A673 (cell line): ENCODE measurements at regions not wholly inside any gene's neighbourhood (a gene's known extent, or its start where the extent isn't known, plus 50 kb on each side); places are given as distances from the start of the nearest gene placed in this dataset.

Source experiments
- BruUV-seq: library from RNA; stranded (reverse); fragments of 400-500 nt; replicated peaks from 2 replicates; lab custom pipeline; 2021; lab: Mats Ljungman, UMichigan
- CTCF ChIA-PET: fragments of 300-600 bp; sonication (Branson Sonifier 250); formaldehyde crosslinking; loops from one replicate; lab custom pipeline; 2022; ENCODE audit warnings: antibody characterized with exemption; lab: Charles Lee
- POLR2A ChIA-PET: fragments of 300-600 bp; sonication (Branson Sonifier 250); formaldehyde crosslinking; loops from one replicate; lab custom pipeline; 2022; ENCODE audit warnings: antibody characterized with exemption; ENCODE audit not compliant: low non-redundant PET; lab: Charles Lee
- DNase-seq: peaks from one replicate; pipeline ENCODE4 v3.0.0-alpha.2; 2015; ENCODE audit warnings: low spot score
- H3K27ac ChIP-seq: fragments of 200-600 bp; sonication (generic); 2 replicates; pipeline ENCODE4 v1.5.1; 2016; ENCODE audit warnings: mixed run types, low read depth, mild to moderate bottlenecking, mixed read lengths, antibody characterized with exemption, low read length; ENCODE audit not compliant: poor library complexity, severe bottlenecking
- H3K27me3 ChIP-seq: fragments of 200-600 bp; sonication (generic); replicated peaks from 2 replicates; pipeline ENCODE4 v1.6.1; 2017; ENCODE audit warnings: mixed run types, low read depth, mild to moderate bottlenecking, mixed read lengths, antibody characterized with exemption, low read length; ENCODE audit not compliant: insufficient read depth, poor library complexity
- H3K36me3 ChIP-seq: fragments of 200-600 bp; sonication (generic); 2 replicates; pipeline ENCODE4 v1.6.1; 2016; ENCODE audit warnings: mixed run types, mild to moderate bottlenecking, mixed read lengths, antibody characterized with exemption, low read length; ENCODE audit not compliant: insufficient read depth, poor library complexity, severe bottlenecking
- H3K4me1 ChIP-seq: fragments of 200-600 bp; sonication (generic); 2 replicates; pipeline ENCODE4 v1.6.1; 2017; ENCODE audit warnings: mixed run types, mild to moderate bottlenecking, mixed read lengths, antibody characterized with exemption, low read length; ENCODE audit not compliant: insufficient read depth, poor library complexity, severe bottlenecking
- H3K4me3 ChIP-seq: fragments of 200-600 bp; sonication (generic); 2 replicates; pipeline ENCODE4 v1.5.1; 2016; ENCODE audit warnings: low read depth, mixed run types, mild to moderate bottlenecking, mixed read lengths, low read length; ENCODE audit not compliant: poor library complexity, severe bottlenecking
- H3K9me3 ChIP-seq: fragments of 200-600 bp; sonication (generic); 2 replicates; pipeline ENCODE4 v1.6.1; 2016; ENCODE audit warnings: mixed run types, low read depth, mild to moderate bottlenecking, mixed read lengths, antibody characterized with exemption, low read length; ENCODE audit not compliant: poor library complexity, severe bottlenecking
- EZH2 ChIP-seq: fragments of 200-600 bp; sonication (generic); IDR thresholded peaks from 2 replicates; pipeline ENCODE4 v1.6.1; 2017; ENCODE audit warnings: borderline replicate concordance, low read depth, mild to moderate bottlenecking, mixed read lengths, antibody characterized with exemption, low read length; ENCODE audit not compliant: poor library complexity, severe bottlenecking
- intact Hi-C: fragments of 100-400 bp; cut with micrococcal nuclease; formaldehyde crosslinking; loops from one replicate; pipeline ENCODE4 v1.10.0; 2022; ENCODE audit not compliant: unreplicated experiment
- TF ChIP-seq, protein P1 (sequence below): fragments of 300-800, 200-600 bp; sonication (generic); conservative IDR thresholded peaks from 2 replicates; pipeline ENCODE4 v1.5.1; 2017; ENCODE audit warnings: low read depth, mild to moderate bottlenecking, antibody characterized with exemption, low read length, moderate library complexity, mixed read lengths

DNA sequence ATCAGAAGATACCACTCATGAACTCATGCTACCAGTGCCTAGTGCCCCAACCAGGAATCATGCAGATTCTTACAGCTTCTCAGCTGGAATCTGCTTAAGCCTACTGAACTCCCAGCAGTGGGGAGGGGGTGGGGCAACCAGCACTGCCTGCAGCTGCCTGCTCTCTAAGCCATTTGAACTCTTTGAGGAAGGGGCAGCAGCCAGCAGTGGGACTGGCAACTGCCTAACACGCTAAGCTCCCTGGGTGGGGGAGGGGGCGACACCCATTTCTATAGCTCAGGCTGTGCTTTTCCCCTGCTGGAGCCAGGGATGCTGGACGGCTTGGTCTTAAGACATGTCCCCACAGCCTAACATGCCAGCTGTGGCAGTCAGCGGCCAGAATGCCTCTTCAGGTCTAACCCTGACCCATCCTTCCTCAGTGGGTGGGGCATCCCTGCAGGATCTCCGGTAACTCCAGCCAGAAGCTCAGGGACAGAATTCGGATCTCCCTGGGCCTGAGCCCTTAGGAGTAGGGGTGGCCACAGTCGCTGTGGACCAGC is 889.7 kb downstream of the CDH9 start:
- intact Hi-C loops, result no loop called here
- ChIA-PET CTCF (no interaction called here), POLR2A (no interaction called here)
- no peak for TF ChIP-seq EZH2
- TF ChIP-seq, protein P1, sequence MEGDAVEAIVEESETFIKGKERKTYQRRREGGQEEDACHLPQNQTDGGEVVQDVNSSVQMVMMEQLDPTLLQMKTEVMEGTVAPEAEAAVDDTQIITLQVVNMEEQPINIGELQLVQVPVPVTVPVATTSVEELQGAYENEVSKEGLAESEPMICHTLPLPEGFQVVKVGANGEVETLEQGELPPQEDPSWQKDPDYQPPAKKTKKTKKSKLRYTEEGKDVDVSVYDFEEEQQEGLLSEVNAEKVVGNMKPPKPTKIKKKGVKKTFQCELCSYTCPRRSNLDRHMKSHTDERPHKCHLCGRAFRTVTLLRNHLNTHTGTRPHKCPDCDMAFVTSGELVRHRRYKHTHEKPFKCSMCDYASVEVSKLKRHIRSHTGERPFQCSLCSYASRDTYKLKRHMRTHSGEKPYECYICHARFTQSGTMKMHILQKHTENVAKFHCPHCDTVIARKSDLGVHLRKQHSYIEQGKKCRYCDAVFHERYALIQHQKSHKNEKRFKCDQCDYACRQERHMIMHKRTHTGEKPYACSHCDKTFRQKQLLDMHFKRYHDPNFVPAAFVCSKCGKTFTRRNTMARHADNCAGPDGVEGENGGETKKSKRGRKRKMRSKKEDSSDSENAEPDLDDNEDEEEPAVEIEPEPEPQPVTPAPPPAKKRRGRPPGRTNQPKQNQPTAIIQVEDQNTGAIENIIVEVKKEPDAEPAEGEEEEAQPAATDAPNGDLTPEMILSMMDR, result no peak
- no peak overlapping the region for H3K4me3 ChIP-seq
- peaks cover 4% of the 10 kb centered on the region for H3K9me3 ChIP-seq
- H3K27ac ChIP-seq, result no peak overlapping the region
- no peak for DNase-seq
- no peaks in the 10 kb centered on the region for H3K36me3 ChIP-seq
- H3K4me1 ChIP-seq, result no peaks in the 10 kb centered on the region
- H3K27me3 ChIP-seq, result no peaks in the 10 kb centered on the region
- no TSS peak for BruUV-seq

DNA sequence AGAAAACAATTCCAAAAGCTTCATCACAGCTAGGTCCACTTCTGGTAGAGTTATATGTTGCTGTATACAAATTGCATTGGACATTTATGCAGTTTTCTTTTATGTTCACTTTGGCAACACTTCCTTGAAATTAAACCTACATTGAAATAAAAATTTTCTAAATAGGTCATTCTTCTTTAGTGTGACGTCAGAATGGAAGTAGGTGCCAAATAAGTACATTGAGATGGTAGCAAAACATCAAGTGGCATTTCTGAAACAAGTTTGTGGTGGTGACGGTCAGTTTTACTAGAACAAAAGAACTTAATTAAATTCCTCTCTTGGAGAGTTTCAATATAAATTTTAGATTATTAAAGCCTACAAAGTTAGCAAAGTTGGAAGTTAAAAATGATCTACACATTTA is 895.1 kb downstream of the CDH9 start:
- Histone ChIP-seq H3K36me3 (no peaks in the 10 kb centered on the region), H3K27me3 (no peaks in the 10 kb centered on the region), H3K4me3 (no peak overlapping the region), H3K9me3 (peaks cover 4% of the 10 kb centered on the region), H3K27ac (no peak overlapping the region), H3K4me1 (no peaks in the 10 kb centered on the region)
- TF ChIP-seq, protein P1, result no peak
- TF ChIP-seq EZH2, result no peak
- intact Hi-C loops, result no loop called here
- no peak for DNase-seq
- no TSS peak for BruUV-seq
- CTCF ChIA-PET, result no interaction called here
- POLR2A ChIA-PET, result no interaction called here

- TF ChIP-seq EZH2, result no peak
- TF ChIP-seq, protein P1, result peak; percentile 44; the same call in 1 of the 2 replicates
- H3K27me3 ChIP-seq, result no peaks in the 10 kb centered on the region
- ChIA-PET POLR2A (no interaction called here), CTCF (interaction anchor here (0.8 to 1.1 kb wide), 2 partner anchors 361 to 579 kb away, joined by 4 to 7 read pairs; no protein-coding TSS in a partner anchor)
- no peaks in the 10 kb centered on the region for H3K4me1 ChIP-seq
- no TSS peak for BruUV-seq
- H3K27ac ChIP-seq, result no peak overlapping the region
- no peaks in the 10 kb centered on the region for H3K36me3 ChIP-seq
- H3K4me3 ChIP-seq, result no peak overlapping the region
- H3K9me3 ChIP-seq, result no peaks in the 10 kb centered on the region
- intact Hi-C loops, result loop anchor here (2.0 kb wide), 1 partner anchor 579 kb away; no protein-coding TSS in a partner anchor
- DNase-seq, result peak; percentile 44
These were observed 917.0 kb downstream of the CDH9 start for GRCh38 chr5:26121338-26121737.
